H1 (cell line): ENCODE measurements at regions not wholly inside any gene's neighbourhood (a gene's known extent, or its start where the extent isn't known, plus 50 kb on each side); places are given as distances from the start of the nearest gene placed in this dataset.

Experiments used
- CTCF ChIA-PET: fragments of 300-600 bp; sonication (Branson Sonifier 250); formaldehyde crosslinking; loops from one replicate; lab custom pipeline; 2021; ENCODE audit not compliant: partially characterized antibody; lab: Charles Lee
- POLR2A ChIA-PET: fragments of 300-600 bp; sonication (Branson Sonifier 250); formaldehyde crosslinking; loops from one replicate; lab custom pipeline; 2021; ENCODE audit warnings: inconsistent platforms; ENCODE audit not compliant: partially characterized antibody; lab: Charles Lee
- DNase-seq, 2 experiments: peaks; one replicate each; pipeline versions ENCODE4 v3.0.0 to v3.0.0-alpha.2; 2010 to 2022; ENCODE audit warnings: low spot score in 2 of 2, low read depth in 1 of 2, mixed read lengths in 1 of 2
- FAIRE-seq: peaks from 2 replicates; lab custom pipeline; 2011; peaks lifted over from hg19 to GRCh38; lab: Jason Lieb, UNC
- H2AFZ ChIP-seq: 2 replicates; pipeline ENCODE4 v1.8.1; 2012; ENCODE audit warnings: low read length, inconsistent platforms
- H2AK5ac ChIP-seq: 2 replicates; pipeline ENCODE4 v1.6.1; 2013; ENCODE audit warnings: low read depth, low read length
- H2BK120ac ChIP-seq: replicated peaks from 2 replicates; pipeline ENCODE3; 2013; ENCODE audit warnings: low read depth, low read length, inconsistent platforms
- H2BK12ac ChIP-seq: 2 replicates; pipeline ENCODE4 v1.6.1; 2013; ENCODE audit warnings: low read depth, low read length
- H2BK15ac ChIP-seq: 2 replicates; pipeline ENCODE4 v1.6.1; 2013; ENCODE audit warnings: low read length
- H2BK20ac ChIP-seq: 2 replicates; pipeline ENCODE4 v1.6.1; 2013; ENCODE audit warnings: low read length
- H2BK5ac ChIP-seq: 2 replicates; pipeline ENCODE4 v1.6.1; 2013; ENCODE audit warnings: low read depth, low read length
- H3K14ac ChIP-seq: 2 replicates; pipeline ENCODE4 v1.6.1; 2013; ENCODE audit warnings: inconsistent platforms; ENCODE audit not compliant: insufficient read length
- H3K18ac ChIP-seq: 2 replicates; pipeline ENCODE4 v1.6.1; 2013; ENCODE audit warnings: low read length; ENCODE audit errors: extremely low read depth
- H3K23ac ChIP-seq: 2 replicates; pipeline ENCODE4 v1.6.1; 2013; ENCODE audit warnings: inconsistent platforms; ENCODE audit not compliant: insufficient read length
- H3K23me2 ChIP-seq: 2 replicates; pipeline ENCODE4 v1.6.1; 2013; ENCODE audit warnings: low read depth, low read length
- H3K27ac ChIP-seq: 2 replicates; pipeline ENCODE4 v1.6.1; 2011; ENCODE audit warnings: low read depth, low read length, inconsistent platforms
- H3K27me3 ChIP-seq, 4 experiments: replicated peaks in 1 of 4; 1 replicate in 1 of 4; 2 replicates in 3 of 4; pipeline versions ENCODE4 v1.6.1 to v1.8.1; 2011 to 2013; ENCODE audit warnings: low read length in 3 of 4, mild to moderate bottlenecking in 3 of 4, inconsistent platforms in 2 of 4, mixed read lengths in 2 of 4, moderate library complexity in 1 of 4; ENCODE audit not compliant: control insufficient read depth in 3 of 4, insufficient read depth in 3 of 4; ENCODE audit errors: extremely low read depth in 1 of 4
- H3K36me3 ChIP-seq, 4 experiments: 2 replicates each; pipeline versions ENCODE4 v1.6.1 to v1.8.1; 2011 to 2013; ENCODE audit warnings: mild to moderate bottlenecking in 4 of 4, low read length in 3 of 4, moderate library complexity in 2 of 4, control low read depth in 1 of 4, inconsistent platforms in 1 of 4; ENCODE audit not compliant: insufficient read depth in 4 of 4, control insufficient read depth in 2 of 4
- H3K4ac ChIP-seq: replicated peaks from 2 replicates; pipeline ENCODE3; 2013; ENCODE audit warnings: low read length, low read depth, mixed read lengths, inconsistent platforms; ENCODE audit not compliant: insufficient read length
- H3K4me1 ChIP-seq, 4 experiments: replicated peaks in 1 of 4; 1 replicate in 1 of 4; 2 replicates in 3 of 4; pipeline versions ENCODE4 v1.6.1 to v1.8.1; 2011 to 2013; ENCODE audit warnings: low read length in 3 of 4, inconsistent platforms in 2 of 4, mixed read lengths in 1 of 4; ENCODE audit not compliant: insufficient read depth in 4 of 4, control insufficient read depth in 3 of 4
- H3K4me2 ChIP-seq, 2 experiments: 2 replicates each; pipeline versions ENCODE4 v1.6.1 to v1.8.1; 2011 to 2013; ENCODE audit warnings: low read depth in 2 of 2, low read length in 2 of 2, control low read depth in 1 of 2, inconsistent platforms in 1 of 2, mild to moderate bottlenecking in 1 of 2; ENCODE audit not compliant: insufficient read depth in 1 of 2
- H3K4me3 ChIP-seq, 4 experiments: fragments of 200-600, 300-600 bp in 1 of 4; sonication (generic), shearing (Covaris generic), sonication (Bioruptor Twin) in 1 of 4; 2 replicates each; pipeline versions ENCODE4 v1.5.1 to v1.8.1; 2011 to 2016; ENCODE audit warnings: low read length in 4 of 4, low read depth in 3 of 4, control low read depth in 2 of 4, inconsistent platforms in 2 of 4, mild to moderate bottlenecking in 2 of 4, mixed read lengths in 1 of 4, moderate library complexity in 1 of 4; ENCODE audit not compliant: insufficient read depth in 2 of 4; ENCODE audit errors: extremely low read depth in 1 of 4
- H3K56ac ChIP-seq: replicated peaks from 2 replicates; pipeline ENCODE3; 2013; ENCODE audit warnings: low read depth, mild to moderate bottlenecking, mixed read lengths, low read length, inconsistent platforms; ENCODE audit not compliant: insufficient read length
- H3K79me1 ChIP-seq: 2 replicates; pipeline ENCODE4 v1.6.1; 2013; ENCODE audit warnings: low read depth, low read length, control low read depth
- H3K79me2 ChIP-seq, 2 experiments: 2 replicates each; pipeline versions ENCODE4 v1.6.1 to v1.8.1; 2012 to 2013; ENCODE audit warnings: low read length in 2 of 2, mild to moderate bottlenecking in 2 of 2, inconsistent platforms in 1 of 2; ENCODE audit not compliant: insufficient read depth in 2 of 2, control insufficient read depth in 1 of 2
- H3K9ac ChIP-seq, 4 experiments: replicated peaks in 1 of 4; 1 replicate in 1 of 4; 2 replicates in 3 of 4; pipeline versions ENCODE4 v1.6.1 to v1.8.1; 2011 to 2013; ENCODE audit warnings: low read depth in 3 of 4, low read length in 3 of 4, control low read depth in 2 of 4, mild to moderate bottlenecking in 2 of 4, moderate library complexity in 2 of 4, inconsistent platforms in 1 of 4; ENCODE audit errors: extremely low read depth in 1 of 4
- H3K9me3 ChIP-seq, 2 experiments: 2 replicates each; pipeline versions ENCODE4 v1.6.1 to v1.8.1; 2012 to 2013; ENCODE audit warnings: mild to moderate bottlenecking in 2 of 2, moderate library complexity in 2 of 2, control low read depth in 1 of 2, inconsistent platforms in 1 of 2, low read depth in 1 of 2, low read length in 1 of 2, mixed read lengths in 1 of 2; ENCODE audit not compliant: insufficient read depth in 2 of 2
- H4K20me1 ChIP-seq, 2 experiments: replicated peaks in 1 of 2; 2 replicates each; pipeline versions ENCODE3 to v1.8.1; 2011 to 2013; ENCODE audit warnings: inconsistent platforms in 2 of 2, low read length in 2 of 2, mild to moderate bottlenecking in 1 of 2; ENCODE audit not compliant: insufficient read depth in 2 of 2, control insufficient read depth in 1 of 2
- H4K5ac ChIP-seq: 2 replicates; pipeline ENCODE4 v1.6.1; 2013; ENCODE audit warnings: low read length, low read depth, mixed read lengths, inconsistent platforms; ENCODE audit not compliant: insufficient read length
- H4K8ac ChIP-seq: 2 replicates; pipeline ENCODE4 v1.8.0; 2013; ENCODE audit warnings: mild to moderate bottlenecking, moderate library complexity, low read length, inconsistent platforms; ENCODE audit not compliant: insufficient read depth; ENCODE audit errors: extremely low read depth
- H4K91ac ChIP-seq: replicated peaks from 2 replicates; pipeline ENCODE3; 2013; ENCODE audit warnings: low read length, mixed read lengths, inconsistent platforms; ENCODE audit not compliant: insufficient read length
- WGBS, 2 experiments: shearing (Covaris generic) in 1 of 2; methylation state at CpG; one replicate each; pipeline versions ENCODE4 v1.1.6 to v1.1.7; 2013 to 2015; ENCODE audit warnings: low lambda C conversion rate in 2 of 2, mixed read lengths in 2 of 2, inconsistent platforms in 1 of 2, low coverage in 1 of 2, missing lambda C conversion rate in 1 of 2; ENCODE audit not compliant: insufficient replicate concordance in 2 of 2, insufficient coverage in 1 of 2, insufficient read length in 1 of 2; ENCODE audit errors: extremely low coverage in 1 of 2, missing lambda C conversion rate in 1 of 2; 5-methylcytosine and 5-hydroxymethylcytosine counted together
- TF ChIP-seq, protein P1 (sequence below), 3 experiments: IDR thresholded peaks; 1 replicate in 2 of 3; 2 replicates in 1 of 3; pipeline versions ENCODE4 v1.5.1 to v1.6.1; 2011; ENCODE audit warnings: low read length in 3 of 3, mild to moderate bottlenecking in 3 of 3, inconsistent platforms in 2 of 3, low read depth in 1 of 3, moderate library complexity in 1 of 3; ENCODE audit not compliant: insufficient read depth in 1 of 3; ENCODE audit errors: control extremely low read depth in 1 of 3

DNA sequence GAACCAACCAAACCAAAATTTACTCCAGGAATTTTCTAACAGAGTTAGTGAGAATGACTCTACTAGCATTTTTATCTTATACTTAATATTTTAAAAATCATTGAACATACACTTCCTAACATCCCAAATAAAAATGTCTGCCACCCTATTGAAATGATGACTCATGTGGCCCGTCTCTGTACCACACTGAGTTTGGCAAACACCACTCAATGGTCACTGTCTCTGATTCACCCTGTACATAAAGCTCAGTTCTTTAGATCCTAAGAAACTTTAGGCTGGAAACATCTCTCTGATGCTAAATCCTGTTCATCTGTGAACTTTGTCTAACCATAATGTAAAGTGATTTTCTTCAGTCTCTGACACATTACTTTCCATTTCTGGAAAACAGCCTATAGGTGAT is 182.0 kb downstream of the CWF19L2 start:
- FAIRE-seq: no peak

More for the DNA sequence above, 182.0 kb downstream of the CWF19L2 start:
- Histone ChIP-seq H3K27me3 (no peaks in the 10 kb centered on the region), H4K8ac (no peak overlapping the region), H3K9me3 (no peaks in the 10 kb centered on the region), H3K56ac (no peak overlapping the region)
- POLR2A ChIA-PET: no interaction called here
- TF ChIP-seq, protein P1, sequence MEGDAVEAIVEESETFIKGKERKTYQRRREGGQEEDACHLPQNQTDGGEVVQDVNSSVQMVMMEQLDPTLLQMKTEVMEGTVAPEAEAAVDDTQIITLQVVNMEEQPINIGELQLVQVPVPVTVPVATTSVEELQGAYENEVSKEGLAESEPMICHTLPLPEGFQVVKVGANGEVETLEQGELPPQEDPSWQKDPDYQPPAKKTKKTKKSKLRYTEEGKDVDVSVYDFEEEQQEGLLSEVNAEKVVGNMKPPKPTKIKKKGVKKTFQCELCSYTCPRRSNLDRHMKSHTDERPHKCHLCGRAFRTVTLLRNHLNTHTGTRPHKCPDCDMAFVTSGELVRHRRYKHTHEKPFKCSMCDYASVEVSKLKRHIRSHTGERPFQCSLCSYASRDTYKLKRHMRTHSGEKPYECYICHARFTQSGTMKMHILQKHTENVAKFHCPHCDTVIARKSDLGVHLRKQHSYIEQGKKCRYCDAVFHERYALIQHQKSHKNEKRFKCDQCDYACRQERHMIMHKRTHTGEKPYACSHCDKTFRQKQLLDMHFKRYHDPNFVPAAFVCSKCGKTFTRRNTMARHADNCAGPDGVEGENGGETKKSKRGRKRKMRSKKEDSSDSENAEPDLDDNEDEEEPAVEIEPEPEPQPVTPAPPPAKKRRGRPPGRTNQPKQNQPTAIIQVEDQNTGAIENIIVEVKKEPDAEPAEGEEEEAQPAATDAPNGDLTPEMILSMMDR (IDR thresholded peaks at IDR 0.05; ENCODE audit: control extremely low read depth in 1 of 3, insufficient read depth in 1 of 3, low read depth in 1 of 3, low read length in 3 of 3): no peak
- TF ChIP-seq, all 59 proteins: peak for 0
- WGBS, 2 experiments: 96% methylated on average over 1 of the region's 1 CpG; no CpG with 5 or more reads in 1 of the 2 experiments
- Histone ChIP-seq H3K36me3 (no peaks in the 10 kb centered on the region), H3K4me2 (no peak overlapping the region), H3K79me1 (no peaks in the 10 kb centered on the region), H2BK20ac (no peak overlapping the region), H3K4ac (no peak overlapping the region), H3K4me1 (no peaks in the 10 kb centered on the region), H4K5ac (no peak overlapping the region), H3K14ac (no peak overlapping the region), H2AFZ (no peak overlapping the region), H3K23me2 (no peaks in the 10 kb centered on the region), H2BK12ac (no peak overlapping the region), H3K18ac (no peak overlapping the region), H4K91ac (no peak overlapping the region), H2AK5ac (no peak overlapping the region), H2BK5ac (no peak overlapping the region), H2BK120ac (no peak overlapping the region), H3K9ac (no peak overlapping the region), H4K20me1 (no peaks in the 10 kb centered on the region), H3K27ac (no peak overlapping the region), H3K4me3 (no peak overlapping the region), H3K23ac (no peak overlapping the region), H2BK15ac (no peak overlapping the region), H3K79me2 (no peaks in the 10 kb centered on the region)
- no peak for DNase-seq
- CTCF ChIA-PET: interaction anchor here (1.8 kb wide), 1 partner anchor 21 kb away, joined by 7 read pairs; no protein-coding TSS in a partner anchor
